ENCODE measurements at regions not wholly inside any gene's neighbourhood (a gene's known extent, or its start where the extent isn't known, plus 50 kb on each side); places are given as distances from the start of the nearest gene placed in this dataset.

GRCh38 chr10:29107866-29108498, 180.9 kb upstream of the LYZL1 start:
- Histone ChIP-seq H3K79me2 (ENCODE audit: insufficient read depth, low read length) (no peaks in the 10 kb centered on the region), H3K36me3 (ENCODE audit: control insufficient read depth in 1 of 2, insufficient read depth in 2 of 2, low read length in 2 of 2) (no peaks in the 10 kb centered on the region), H2AFZ (ENCODE audit: low read depth, low read length, poor library complexity, severe bottlenecking) (no peak overlapping the region), H3K9ac (ENCODE audit: low read length) (no peak overlapping the region), H3K9me3 (ENCODE audit: control insufficient read depth in 1 of 2, insufficient read depth in 1 of 2, low read depth in 1 of 2, low read length in 2 of 2) (no peaks in the 10 kb centered on the region), H4K20me1 (ENCODE audit: insufficient read depth) (no peaks in the 10 kb centered on the region), H3K9me2 (ENCODE audit: insufficient read depth) (no peaks in the 10 kb centered on the region), H3K27ac (ENCODE audit: low read depth, low read length) (no peak overlapping the region), H3K4me3 (replicated peaks in 1 of 2; ENCODE audit: low read depth in 1 of 2, low read length in 2 of 2) (no peak overlapping the region), H3K4me2 (ENCODE audit: low read length) (no peak overlapping the region), H3K27me3 (ENCODE audit: insufficient read depth, low read length) (no peaks in the 10 kb centered on the region), H3K4me1 (ENCODE audit: control insufficient read depth in 1 of 2, insufficient read depth in 2 of 2, low read length in 2 of 2) (peaks cover 0 to 9% of the 10 kb centered on the region in 2 experiments; a peak in 2 of 4 replicates)
- TF ChIP-seq ELF1 (IDR thresholded peaks at IDR 0.05; ENCODE audit: borderline replicate concordance, low read depth): no peak
- TF ChIP-seq SP1 (IDR thresholded peaks at IDR 0.05; ENCODE audit: low read depth): no peak
- TF ChIP-seq POLR2AphosphoS5 (IDR thresholded peaks at IDR 0.05; ENCODE audit: low read depth, low read length): no peak
- TF ChIP-seq SIN3A (IDR thresholded peaks at IDR 0.05; ENCODE audit: low read depth): no peak
- TF ChIP-seq ATF3 (IDR thresholded peaks at IDR 0.05): no peak
- no peak for TF ChIP-seq EGR1 (IDR thresholded peaks at IDR 0.05; ENCODE audit: low read depth)
- no peak for TF ChIP-seq REST (IDR thresholded peaks at IDR 0.05; ENCODE audit: low read depth)
- no peak for TF ChIP-seq ZBTB33 (IDR thresholded peaks at IDR 0.05; ENCODE audit: extremely low read depth, insufficient replicate concordance, low read length)
- TF ChIP-seq SRF (IDR thresholded peaks at IDR 0.05; ENCODE audit: low read depth): no peak
- TF ChIP-seq ZFX (IDR thresholded peaks at IDR 0.05): no peak
- TF ChIP-seq EZH2phosphoT487 (IDR thresholded peaks at IDR 0.05; ENCODE audit: borderline replicate concordance): no peak
- TF ChIP-seq JUND (IDR thresholded peaks at IDR 0.05): no peak
- DNase-seq (ENCODE audit: low read depth, low spot score): no peak
- ATAC-seq: no peak
- ChIA-PET RAD21 (ENCODE audit: low non-redundant PET in 1 of 2, low total read pairs in 2 of 2, uncharacterized antibody in 2 of 2, unreplicated experiment in 2 of 2) (no interaction called here), POLR2A (no interaction called here), CTCF (no interaction called here)
- BruUV-seq (replicated peaks): no TSS peak
- intact Hi-C loops (cut with micrococcal nuclease): no loop called here

All from HCT116 (cell line).